SIG-M5 (cell line): ENCODE measurements at regions not wholly inside any gene's neighbourhood (a gene's known extent, or its start where the extent isn't known, plus 50 kb on each side); places are given as distances from the start of the nearest gene placed in this dataset.

Experiments
- DNase-seq: peaks from one replicate; lab custom pipeline; 2025; lab: John Stamatoyannopoulos, UW

GRCh38 chr12:98060411-98060810 is 455.0 kb upstream of the TMPO start:
- DNase-seq = no peak

- DNase-seq = no peak
Observed at GRCh38 chr12:98062464-98063245, 452.7 kb upstream of the TMPO start.

GRCh38 chr12:98064501-98064900 is 450.9 kb upstream of the TMPO start:
- DNase-seq = no peak

- no peak for DNase-seq
Observed at GRCh38 chr12:98067795-98068194, 447.6 kb upstream of the TMPO start.

GRCh38 chr12:98073610-98074009 is 441.8 kb upstream of the TMPO start:
- DNase-seq = no peak

- DNase-seq = no peak
Observed at GRCh38 chr12:98074286-98074685, 441.1 kb upstream of the TMPO start.

GRCh38 chr12:98084391-98084790 is 431.0 kb upstream of the TMPO start:
- no peak for DNase-seq

GRCh38 chr12:98085046-98085755 is 430.2 kb upstream of the TMPO start:
- no peak for DNase-seq

GRCh38 chr12:98090731-98091130 is 424.7 kb upstream of the TMPO start:
- no peak for DNase-seq

GRCh38 chr12:98096436-98096835 is 419.0 kb upstream of the TMPO start:
- DNase-seq = no peak

- DNase-seq = no peak
Observed at GRCh38 chr12:98106031-98106683, 409.2 kb upstream of the TMPO start.

- DNase-seq = no peak
Observed at GRCh38 chr12:98109266-98109665, 406.1 kb upstream of the TMPO start.

- DNase-seq = no peak
Observed at GRCh38 chr12:98110536-98110935, 404.9 kb upstream of the TMPO start.

- DNase-seq = no peak
Observed at GRCh38 chr12:98113548-98113947, 401.8 kb upstream of the TMPO start.

- DNase-seq = no peak
Observed at GRCh38 chr12:98121963-98122362, 393.4 kb upstream of the TMPO start.

- no peak for DNase-seq
Observed at GRCh38 chr12:98123021-98123461, 392.3 kb upstream of the TMPO start.

- no peak for DNase-seq
Observed at GRCh38 chr12:98126637-98127335, 388.6 kb upstream of the TMPO start.

- no peak for DNase-seq
Observed at GRCh38 chr12:98127336-98127679, 388.1 kb upstream of the TMPO start.

GRCh38 chr12:98127854-98128253 is 387.5 kb upstream of the TMPO start:
- DNase-seq = no peak

GRCh38 chr12:98136544-98136943 is 378.8 kb upstream of the TMPO start:
- DNase-seq = no peak

- DNase-seq = no peak
Observed at GRCh38 chr12:98137278-98137677, 378.1 kb upstream of the TMPO start.

GRCh38 chr12:98144953-98145352 is 370.4 kb upstream of the TMPO start:
- no peak for DNase-seq

- no peak for DNase-seq
Observed at GRCh38 chr12:98146043-98146442, 369.3 kb upstream of the TMPO start.
